Stimulated activated naive CD8-positive, alpha-beta T cell treated with anti-CD3 and anti-CD28 coated beads, Interleukin-15, Interleukin-2, amounts not matched to agents 100 ng/mL and 50 ng/mL, for 24 hours (primary cell): ENCODE measurements at regions not wholly inside any gene's neighbourhood (a gene's known extent, or its start where the extent isn't known, plus 50 kb on each side); places are given as distances from the start of the nearest gene placed in this dataset.

Source experiments
- H3K27ac Mint-ChIP-seq: one replicate; pipeline ENCODE4 v1.8.0; 2021; ENCODE audit warnings: mild to moderate bottlenecking, mixed read lengths
- H3K27me3 Mint-ChIP-seq: one replicate; pipeline ENCODE4 v1.8.0; 2021; ENCODE audit warnings: mixed read lengths
- H3K36me3 Mint-ChIP-seq: one replicate; pipeline ENCODE4 v1.8.0; 2021; ENCODE audit warnings: low read depth, mixed read lengths
- H3K4me1 Mint-ChIP-seq: one replicate; pipeline ENCODE4 v1.8.0; 2021; ENCODE audit warnings: low read depth, mixed read lengths
- H3K4me3 Mint-ChIP-seq: one replicate; pipeline ENCODE4 v1.8.0; 2021; ENCODE audit warnings: mild to moderate bottlenecking, mixed read lengths
- H3K9me3 Mint-ChIP-seq: one replicate; pipeline ENCODE4 v1.8.0; 2021; ENCODE audit warnings: mixed read lengths

GRCh38 chr5:61730866-61731265 lies 398.8 kb downstream of the ZSWIM6 start:
- Mint-ChIP-seq H3K36me3 (no peaks in the 10 kb centered on the region), H3K4me1 (no peaks in the 10 kb centered on the region), H3K27ac (no peak overlapping the region), H3K4me3 (no peak overlapping the region), H3K27me3 (peaks cover 10% of the 10 kb centered on the region), H3K9me3 (no peaks in the 10 kb centered on the region)

GRCh38 chr5:61731267-61731945 lies 399.3 kb downstream of the ZSWIM6 start:
- Mint-ChIP-seq H3K27ac (no peak overlapping the region), H3K27me3 (peaks cover 8% of the 10 kb centered on the region), H3K36me3 (no peaks in the 10 kb centered on the region), H3K9me3 (no peaks in the 10 kb centered on the region), H3K4me1 (no peaks in the 10 kb centered on the region), H3K4me3 (no peak overlapping the region)

DNA sequence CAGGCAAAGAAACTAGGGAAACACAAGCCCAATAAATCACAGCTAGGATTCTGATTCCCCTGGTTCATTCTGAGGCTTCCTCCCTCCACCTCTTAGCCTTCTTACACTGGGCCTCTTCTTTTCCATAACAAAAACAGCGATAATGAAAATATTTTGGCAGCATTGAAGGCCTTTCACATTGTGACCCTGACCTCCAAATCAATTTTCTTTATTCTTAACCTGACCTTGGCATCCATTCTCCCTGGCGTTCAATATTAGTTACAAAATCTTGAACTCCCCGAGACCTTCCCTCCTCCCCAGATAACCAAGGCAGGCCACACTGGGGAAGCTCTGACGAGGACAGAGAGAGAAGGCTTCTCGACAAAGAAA lies 399.9 kb downstream of the ZSWIM6 start:
- Mint-ChIP-seq H3K4me3 (no peak overlapping the region), H3K27ac (no peak overlapping the region), H3K36me3 (no peaks in the 10 kb centered on the region), H3K4me1 (no peaks in the 10 kb centered on the region), H3K27me3 (peaks cover 8% of the 10 kb centered on the region), H3K9me3 (no peaks in the 10 kb centered on the region)

DNA sequence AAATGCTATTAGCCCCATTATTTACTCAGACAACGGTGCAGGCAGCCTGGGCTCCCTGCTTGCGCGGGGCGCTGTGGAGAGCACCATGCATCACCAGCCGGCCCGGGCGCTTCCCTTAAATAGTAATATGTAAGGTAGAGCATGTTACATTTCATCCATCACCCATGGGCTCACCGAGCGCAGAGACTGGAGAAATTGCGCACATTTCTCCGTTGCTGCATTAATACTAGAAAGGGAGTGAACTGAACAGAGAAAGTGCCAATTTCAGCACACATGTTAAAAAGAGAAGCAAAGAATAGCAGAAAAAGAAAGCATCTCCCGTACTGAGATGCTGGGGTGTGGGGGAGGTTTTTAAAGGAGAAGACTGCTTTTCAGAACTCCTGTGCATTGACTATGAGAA lies 400.3 kb downstream of the ZSWIM6 start:
- Mint-ChIP-seq H3K27ac (no peak overlapping the region), H3K36me3 (no peaks in the 10 kb centered on the region), H3K9me3 (no peaks in the 10 kb centered on the region), H3K4me3 (no peak overlapping the region), H3K27me3 (peaks cover 8% of the 10 kb centered on the region), H3K4me1 (no peaks in the 10 kb centered on the region)

GRCh38 chr5:61732796-61733195 lies 400.7 kb downstream of the ZSWIM6 start:
- Mint-ChIP-seq H3K4me1 (no peaks in the 10 kb centered on the region), H3K36me3 (no peaks in the 10 kb centered on the region), H3K27me3 (peaks cover 8% of the 10 kb centered on the region), H3K27ac (no peak overlapping the region), H3K4me3 (no peak overlapping the region), H3K9me3 (no peaks in the 10 kb centered on the region)

- Mint-ChIP-seq H3K4me1 (no peaks in the 10 kb centered on the region), H3K27me3 (peaks cover 8% of the 10 kb centered on the region), H3K27ac (no peak overlapping the region), H3K4me3 (no peak overlapping the region), H3K36me3 (no peaks in the 10 kb centered on the region), H3K9me3 (no peaks in the 10 kb centered on the region)
Measured at GRCh38 chr5:61734001-61734400, 401.9 kb downstream of the ZSWIM6 start.

- peaks cover 8% of the 10 kb centered on the region for H3K27me3 Mint-ChIP-seq
- H3K27ac Mint-ChIP-seq, result no peak overlapping the region
- no peaks in the 10 kb centered on the region for H3K4me1 Mint-ChIP-seq
- H3K9me3 Mint-ChIP-seq, result no peaks in the 10 kb centered on the region
- no peaks in the 10 kb centered on the region for H3K36me3 Mint-ChIP-seq
- no peak overlapping the region for H3K4me3 Mint-ChIP-seq
Measured at GRCh38 chr5:61734966-61735365, 402.9 kb downstream of the ZSWIM6 start.

DNA sequence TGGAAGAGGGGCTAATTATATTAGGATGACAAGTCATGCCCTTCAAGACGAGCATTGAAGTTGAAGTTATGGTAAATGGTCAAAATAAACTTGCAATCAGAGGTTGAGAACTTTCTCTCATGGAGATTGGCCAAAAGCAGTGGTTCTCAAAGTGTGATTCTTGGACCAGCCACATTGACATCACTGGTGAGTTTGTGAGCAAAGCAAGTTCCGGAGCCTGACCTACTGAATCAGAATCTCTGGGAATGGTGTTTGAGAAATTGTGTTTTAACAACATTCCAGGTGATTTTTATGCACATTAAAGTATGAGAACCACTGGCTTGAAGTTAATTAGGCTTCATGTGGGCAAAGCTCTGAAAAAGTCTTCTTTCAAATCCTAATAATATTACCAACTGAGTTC lies 403.5 kb downstream of the ZSWIM6 start:
- Mint-ChIP-seq H3K27ac (no peak overlapping the region), H3K4me1 (no peaks in the 10 kb centered on the region), H3K27me3 (peaks cover 5% of the 10 kb centered on the region), H3K36me3 (no peaks in the 10 kb centered on the region), H3K4me3 (no peak overlapping the region), H3K9me3 (no peaks in the 10 kb centered on the region)

DNA sequence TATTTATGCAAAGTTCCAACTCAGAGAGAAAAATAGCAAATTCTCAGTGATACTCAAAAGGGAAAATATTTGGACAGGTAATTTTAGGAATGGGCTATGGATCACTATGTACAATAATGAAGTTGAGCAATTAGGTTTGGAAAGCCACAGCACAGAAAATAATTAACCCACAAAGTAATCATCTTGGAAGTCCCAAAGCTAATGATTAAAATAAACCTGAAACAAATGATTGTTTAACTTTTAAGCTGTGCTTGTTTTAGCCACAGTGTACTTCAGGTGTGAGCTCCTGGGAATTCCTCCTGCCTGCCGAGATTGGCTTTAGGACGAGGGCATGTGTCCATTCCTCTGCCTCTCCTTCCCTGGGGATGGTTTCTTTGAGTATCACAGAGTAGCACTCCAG lies 403.9 kb downstream of the ZSWIM6 start:
- H3K4me3 Mint-ChIP-seq, result no peak overlapping the region
- H3K36me3 Mint-ChIP-seq, result no peaks in the 10 kb centered on the region
- no peak overlapping the region for H3K27ac Mint-ChIP-seq
- H3K4me1 Mint-ChIP-seq, result no peaks in the 10 kb centered on the region
- no peaks in the 10 kb centered on the region for H3K9me3 Mint-ChIP-seq
- H3K27me3 Mint-ChIP-seq, result peaks cover 5% of the 10 kb centered on the region

- H3K4me1 Mint-ChIP-seq, result no peaks in the 10 kb centered on the region
- no peaks in the 10 kb centered on the region for H3K9me3 Mint-ChIP-seq
- H3K36me3 Mint-ChIP-seq, result no peaks in the 10 kb centered on the region
- H3K4me3 Mint-ChIP-seq, result no peak overlapping the region
- peaks cover 5% of the 10 kb centered on the region for H3K27me3 Mint-ChIP-seq
- no peak overlapping the region for H3K27ac Mint-ChIP-seq
Measured at GRCh38 chr5:61737301-61737963, 405.4 kb downstream of the ZSWIM6 start.

GRCh38 chr5:61737964-61738340 lies 405.9 kb downstream of the ZSWIM6 start:
- no peak overlapping the region for H3K27ac Mint-ChIP-seq
- H3K27me3 Mint-ChIP-seq, result peaks cover under 1% of the 10 kb centered on the region
- no peak overlapping the region for H3K4me3 Mint-ChIP-seq
- H3K36me3 Mint-ChIP-seq, result no peaks in the 10 kb centered on the region
- no peaks in the 10 kb centered on the region for H3K9me3 Mint-ChIP-seq
- no peaks in the 10 kb centered on the region for H3K4me1 Mint-ChIP-seq

DNA sequence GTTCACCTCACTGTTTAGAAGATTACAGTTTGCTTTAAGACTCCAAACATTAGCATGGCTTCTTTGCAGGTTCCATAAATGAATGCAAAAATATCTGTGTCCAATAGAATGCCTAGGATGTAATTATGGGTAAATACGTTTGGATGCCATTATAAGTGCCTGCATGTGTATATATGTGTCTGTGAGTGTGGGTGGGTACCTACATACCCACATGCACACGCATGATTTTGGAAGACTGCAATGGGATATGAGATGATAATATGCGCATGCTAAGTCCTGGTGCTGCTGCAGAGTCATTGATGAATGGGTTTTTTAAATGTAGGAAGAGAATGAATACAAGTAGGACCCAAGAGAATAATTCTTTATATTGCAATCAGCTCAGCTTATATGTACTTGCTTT lies 406.4 kb downstream of the ZSWIM6 start:
- H3K9me3 Mint-ChIP-seq, result no peaks in the 10 kb centered on the region
- no peaks in the 10 kb centered on the region for H3K27me3 Mint-ChIP-seq
- no peaks in the 10 kb centered on the region for H3K36me3 Mint-ChIP-seq
- no peak overlapping the region for H3K27ac Mint-ChIP-seq
- no peaks in the 10 kb centered on the region for H3K4me1 Mint-ChIP-seq
- no peak overlapping the region for H3K4me3 Mint-ChIP-seq

DNA sequence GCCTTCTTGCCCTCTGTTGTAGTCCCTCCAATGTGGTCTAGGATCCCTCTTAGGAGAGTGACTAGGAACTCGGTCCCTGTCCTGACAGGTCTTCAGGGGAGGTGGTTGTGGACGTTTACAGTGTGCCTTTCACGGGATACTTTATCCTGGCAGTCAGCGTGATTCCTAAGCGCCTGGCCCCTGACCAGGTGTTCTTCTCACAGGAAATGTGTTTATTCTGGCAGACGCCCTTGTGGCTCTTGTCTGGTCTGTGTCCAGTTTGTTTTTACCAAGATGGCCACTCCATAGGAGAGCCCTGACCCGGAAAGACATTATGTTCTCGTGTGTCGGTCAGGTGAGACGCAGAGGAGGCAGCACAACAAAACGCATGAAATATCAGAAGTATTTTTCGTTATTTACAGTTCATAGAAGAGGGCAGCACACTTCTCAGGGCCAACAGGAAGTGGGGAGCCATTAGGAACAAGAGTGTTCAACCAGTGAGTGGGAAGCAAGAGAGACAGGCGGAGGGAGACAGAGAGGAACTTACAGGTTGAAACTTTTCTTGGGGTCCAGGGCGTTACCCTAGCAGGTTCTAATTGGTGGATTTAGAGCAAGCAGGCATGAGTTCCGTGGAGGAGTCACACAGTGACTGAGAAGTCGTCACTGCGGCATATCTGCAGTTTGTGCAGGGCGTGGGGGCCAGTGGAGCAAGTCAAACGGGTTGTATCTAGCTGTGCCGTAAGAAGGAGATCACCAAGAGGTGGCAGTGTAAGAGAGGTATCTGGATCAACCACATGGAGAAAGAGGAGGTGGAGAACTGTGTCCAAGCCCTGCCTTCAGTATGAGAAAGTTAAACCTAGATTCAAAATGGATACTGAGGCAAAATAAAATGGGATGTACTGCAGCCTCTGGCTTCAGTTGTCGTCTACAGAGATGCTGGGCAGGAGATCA lies 412.9 kb downstream of the ZSWIM6 start:
- peaks cover 9% of the 10 kb centered on the region for H3K9me3 Mint-ChIP-seq
- H3K4me3 Mint-ChIP-seq, result no peak overlapping the region
- no peaks in the 10 kb centered on the region for H3K27me3 Mint-ChIP-seq
- H3K27ac Mint-ChIP-seq, result no peak overlapping the region
- H3K36me3 Mint-ChIP-seq, result no peaks in the 10 kb centered on the region
- no peaks in the 10 kb centered on the region for H3K4me1 Mint-ChIP-seq

DNA sequence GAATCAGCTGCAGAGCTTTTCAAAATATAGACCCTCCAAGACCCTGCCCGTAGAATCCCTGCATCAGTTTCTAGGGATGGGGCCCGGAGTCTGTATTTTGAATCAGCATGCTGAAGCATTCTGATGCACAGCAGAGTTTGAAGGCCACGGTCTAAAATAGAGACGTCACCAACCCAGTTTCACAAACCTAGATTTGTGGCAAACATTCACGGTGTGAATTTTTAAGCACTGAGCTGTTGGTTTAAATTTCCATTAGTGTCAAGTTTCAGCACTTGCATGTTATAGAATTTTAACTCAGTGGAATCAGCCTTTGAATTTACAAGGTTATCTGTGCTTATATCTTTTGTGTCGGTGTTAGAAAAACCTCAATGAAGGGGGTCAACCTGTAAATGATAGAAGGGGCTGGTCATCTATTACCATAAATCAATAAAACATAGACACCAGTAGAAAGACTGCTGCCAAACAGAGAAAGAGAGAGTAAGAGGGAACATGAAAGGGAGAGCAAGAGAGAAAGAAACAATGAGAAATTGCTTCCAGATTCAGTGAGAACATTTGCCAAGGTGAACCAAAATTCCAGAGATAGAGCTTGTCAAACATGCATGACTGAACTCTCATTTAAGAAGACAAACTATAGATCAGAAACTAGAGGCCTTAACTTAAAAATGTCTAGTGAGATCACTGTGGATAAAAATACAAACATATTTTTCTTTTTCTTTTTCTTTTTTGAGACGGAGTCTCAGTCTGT lies 414.9 kb downstream of the ZSWIM6 start:
- no peak overlapping the region for H3K4me3 Mint-ChIP-seq
- H3K9me3 Mint-ChIP-seq, result peaks cover 9% of the 10 kb centered on the region
- no peaks in the 10 kb centered on the region for H3K36me3 Mint-ChIP-seq
- no peaks in the 10 kb centered on the region for H3K4me1 Mint-ChIP-seq
- H3K27me3 Mint-ChIP-seq, result no peaks in the 10 kb centered on the region
- no peak overlapping the region for H3K27ac Mint-ChIP-seq

DNA sequence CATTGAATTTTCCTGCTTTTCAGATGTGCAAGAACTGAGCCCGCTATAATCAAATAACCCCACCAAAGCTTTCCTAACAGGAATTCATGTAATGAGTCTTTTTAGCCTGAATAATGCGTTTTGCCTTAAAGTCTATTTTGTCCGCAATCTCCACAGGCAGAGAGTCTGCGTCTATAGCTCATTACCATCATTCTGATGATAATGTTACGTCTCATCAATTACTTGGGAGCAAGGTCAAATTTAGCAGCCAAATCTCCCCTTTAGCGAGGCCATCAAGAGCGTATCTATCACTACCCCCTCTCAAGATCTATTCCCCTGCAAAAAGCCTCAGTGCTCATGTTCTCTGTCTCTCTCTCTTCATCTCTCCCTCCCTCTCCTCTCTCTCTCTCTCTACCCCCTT lies 416.1 kb downstream of the ZSWIM6 start:
- Mint-ChIP-seq H3K9me3 (peaks cover 9% of the 10 kb centered on the region), H3K27ac (no peak overlapping the region), H3K27me3 (no peaks in the 10 kb centered on the region), H3K4me1 (no peaks in the 10 kb centered on the region), H3K4me3 (no peak overlapping the region), H3K36me3 (no peaks in the 10 kb centered on the region)
